Loucy (cell line): ENCODE measurements at regions not wholly inside any gene's neighbourhood (a gene's known extent, or its start where the extent isn't known, plus 50 kb on each side); places are given as distances from the start of the nearest gene placed in this dataset.

ENCODE experiments used
- H2AFZ ChIP-seq: fragments of 200-600 bp; sonication (generic); 2 replicates; pipeline ENCODE4 v1.6.0; 2016; ENCODE audit warnings: antibody characterized with exemption, mild to moderate bottlenecking, low read length, moderate library complexity
- H3F3A ChIP-seq: fragments of 200-600 bp; 2 replicates; pipeline ENCODE4 v1.6.0; 2016; ENCODE audit warnings: antibody characterized with exemption, low read depth, mild to moderate bottlenecking
- H3K27me3 ChIP-seq: fragments of 200-600 bp; sonication (generic); 2 replicates; pipeline ENCODE4 v1.6.1; 2014; ENCODE audit warnings: low read length, mild to moderate bottlenecking; ENCODE audit not compliant: insufficient read depth, poor library complexity, severe bottlenecking
- H3K36me3 ChIP-seq: fragments of 200-600 bp; sonication (generic); 2 replicates; pipeline ENCODE4 v1.6.1; 2016; ENCODE audit warnings: low read length; ENCODE audit not compliant: insufficient read depth
- H3K4me1 ChIP-seq: fragments of 200-600 bp; sonication (generic); 2 replicates; pipeline ENCODE4 v1.5.1; 2014; ENCODE audit warnings: low read length, mild to moderate bottlenecking; ENCODE audit not compliant: insufficient read depth, poor library complexity, severe bottlenecking
- H3K4me2 ChIP-seq: fragments of 200-600 bp; sonication (generic); 2 replicates; pipeline ENCODE4 v1.6.0; 2014; ENCODE audit warnings: antibody characterized with exemption, low read length, low read depth, mild to moderate bottlenecking; ENCODE audit not compliant: poor library complexity, severe bottlenecking
- H3K4me3 ChIP-seq: fragments of 200-600 bp; sonication (generic); 2 replicates; pipeline ENCODE4 v1.5.1; 2014; ENCODE audit warnings: low read length, mild to moderate bottlenecking, mixed read lengths; ENCODE audit not compliant: poor library complexity, severe bottlenecking
- H3K79me2 ChIP-seq: fragments of 200-600 bp; sonication (generic); 2 replicates; pipeline ENCODE4 v1.6.1; 2014; ENCODE audit warnings: low read length; ENCODE audit not compliant: insufficient read depth
- H3K9ac ChIP-seq: fragments of 200-600 bp; sonication (generic); 2 replicates; pipeline ENCODE4 v1.6.0; 2014; ENCODE audit warnings: mild to moderate bottlenecking, low read depth, low read length, moderate library complexity; ENCODE audit not compliant: poor library complexity, severe bottlenecking
- H3K9me2 ChIP-seq: fragments of 200-600 bp; sonication (generic); replicated peaks from 2 replicates; pipeline ENCODE4 v1.6.1; 2016; ENCODE audit warnings: low read depth, low read length, mixed read lengths
- H3K9me3 ChIP-seq: fragments of 200-600 bp; sonication (generic); 2 replicates; pipeline ENCODE4 v1.6.1; 2014; ENCODE audit warnings: mild to moderate bottlenecking, antibody characterized with exemption, low read length, low read depth; ENCODE audit not compliant: insufficient read depth
- H4K20me1 ChIP-seq: fragments of 200-600 bp; sonication (generic); 2 replicates; pipeline ENCODE4 v1.6.0; 2014; ENCODE audit warnings: antibody characterized with exemption, low read length, mild to moderate bottlenecking; ENCODE audit not compliant: insufficient read depth, poor library complexity, severe bottlenecking
- EZH2phosphoT487 ChIP-seq: fragments of 200-600 bp; IDR thresholded peaks from 2 replicates; pipeline ENCODE4 v1.6.1; 2018; ENCODE audit warnings: antibody characterized with exemption, mild to moderate bottlenecking, moderate library complexity, borderline replicate concordance
- TF ChIP-seq, protein P1 (sequence below): fragments of 200-600 bp; sonication (generic); conservative IDR thresholded peaks from 2 replicates; pipeline ENCODE4 v1.5.1; 2014; ENCODE audit warnings: mild to moderate bottlenecking, antibody characterized with exemption, low read length

- no peak overlapping the region for H3K4me3 ChIP-seq
- H3K9me2 ChIP-seq: no peaks in the 10 kb centered on the region
- H3K9ac ChIP-seq: no peak overlapping the region
- no peaks in the 10 kb centered on the region for H3K9me3 ChIP-seq
- no peaks in the 10 kb centered on the region for H3K79me2 ChIP-seq
- TF ChIP-seq, protein P1, sequence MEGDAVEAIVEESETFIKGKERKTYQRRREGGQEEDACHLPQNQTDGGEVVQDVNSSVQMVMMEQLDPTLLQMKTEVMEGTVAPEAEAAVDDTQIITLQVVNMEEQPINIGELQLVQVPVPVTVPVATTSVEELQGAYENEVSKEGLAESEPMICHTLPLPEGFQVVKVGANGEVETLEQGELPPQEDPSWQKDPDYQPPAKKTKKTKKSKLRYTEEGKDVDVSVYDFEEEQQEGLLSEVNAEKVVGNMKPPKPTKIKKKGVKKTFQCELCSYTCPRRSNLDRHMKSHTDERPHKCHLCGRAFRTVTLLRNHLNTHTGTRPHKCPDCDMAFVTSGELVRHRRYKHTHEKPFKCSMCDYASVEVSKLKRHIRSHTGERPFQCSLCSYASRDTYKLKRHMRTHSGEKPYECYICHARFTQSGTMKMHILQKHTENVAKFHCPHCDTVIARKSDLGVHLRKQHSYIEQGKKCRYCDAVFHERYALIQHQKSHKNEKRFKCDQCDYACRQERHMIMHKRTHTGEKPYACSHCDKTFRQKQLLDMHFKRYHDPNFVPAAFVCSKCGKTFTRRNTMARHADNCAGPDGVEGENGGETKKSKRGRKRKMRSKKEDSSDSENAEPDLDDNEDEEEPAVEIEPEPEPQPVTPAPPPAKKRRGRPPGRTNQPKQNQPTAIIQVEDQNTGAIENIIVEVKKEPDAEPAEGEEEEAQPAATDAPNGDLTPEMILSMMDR: no peak
- no peak for TF ChIP-seq EZH2phosphoT487
- H3K4me2 ChIP-seq: no peak overlapping the region
- no peak overlapping the region for H2AFZ ChIP-seq
- no peaks in the 10 kb centered on the region for H3K36me3 ChIP-seq
- H4K20me1 ChIP-seq: no peaks in the 10 kb centered on the region
- H3F3A ChIP-seq: no peaks in the 10 kb centered on the region
- H3K27me3 ChIP-seq: no peaks in the 10 kb centered on the region
- H3K4me1 ChIP-seq: no peaks in the 10 kb centered on the region
Measured at GRCh38 chr13:109990296-109990695, 203.9 kb upstream of the IRS2 start.

DNA sequence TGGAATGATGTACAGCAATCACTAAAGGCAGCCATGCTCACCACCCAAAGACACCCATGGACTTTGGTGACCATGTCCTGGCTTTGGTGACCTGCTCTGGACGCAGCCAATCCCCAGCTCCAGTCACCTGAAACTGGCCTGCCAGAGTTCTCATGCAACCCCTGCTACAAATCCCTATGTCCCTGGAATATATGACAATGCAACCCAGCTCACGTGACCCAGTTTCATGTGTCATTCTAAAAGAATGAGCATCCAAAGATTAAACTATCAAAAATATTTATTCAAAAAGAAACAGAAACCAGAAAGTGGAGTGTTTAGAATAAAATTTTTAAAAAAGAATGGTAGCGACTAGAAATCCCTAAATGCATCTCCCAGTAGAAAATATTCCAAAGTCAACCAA lies 203.3 kb upstream of the IRS2 start:
- no peak overlapping the region for H3K4me3 ChIP-seq
- no peak overlapping the region for H2AFZ ChIP-seq
- no peaks in the 10 kb centered on the region for H3K9me3 ChIP-seq
- H3K27me3 ChIP-seq: no peaks in the 10 kb centered on the region
- no peaks in the 10 kb centered on the region for H3K79me2 ChIP-seq
- TF ChIP-seq EZH2phosphoT487: no peak
- TF ChIP-seq, protein P1: no peak
- H3K36me3 ChIP-seq: no peaks in the 10 kb centered on the region
- no peaks in the 10 kb centered on the region for H3K4me1 ChIP-seq
- H3F3A ChIP-seq: no peaks in the 10 kb centered on the region
- H3K9me2 ChIP-seq: no peaks in the 10 kb centered on the region
- H4K20me1 ChIP-seq: no peaks in the 10 kb centered on the region
- no peak overlapping the region for H3K4me2 ChIP-seq
- no peak overlapping the region for H3K9ac ChIP-seq

DNA sequence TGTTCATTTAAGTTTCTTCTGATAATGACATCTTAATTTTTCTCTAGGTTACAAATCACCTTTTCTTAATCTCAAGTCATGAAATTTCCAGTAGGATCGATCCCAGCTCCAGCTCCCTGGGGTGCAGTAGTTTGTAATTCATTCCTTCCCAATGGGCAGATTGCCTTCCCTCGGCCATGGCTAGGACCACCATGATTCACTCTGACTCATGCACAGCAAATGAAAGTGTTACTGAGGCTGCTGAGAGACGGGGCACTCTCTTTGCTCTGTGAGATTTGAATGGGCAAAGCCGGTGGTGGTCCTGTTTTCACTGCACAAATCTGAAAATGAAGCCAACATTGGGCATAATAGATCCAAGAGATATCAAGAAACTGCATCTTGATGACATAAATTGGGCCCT lies 202.8 kb upstream of the IRS2 start:
- H3K9ac ChIP-seq: no peak overlapping the region
- H3K4me3 ChIP-seq: no peak overlapping the region
- H3K4me1 ChIP-seq: no peaks in the 10 kb centered on the region
- H3K27me3 ChIP-seq: no peaks in the 10 kb centered on the region
- H3F3A ChIP-seq: no peaks in the 10 kb centered on the region
- no peak overlapping the region for H3K4me2 ChIP-seq
- TF ChIP-seq EZH2phosphoT487: no peak
- TF ChIP-seq, protein P1: no peak
- no peaks in the 10 kb centered on the region for H3K9me2 ChIP-seq
- H2AFZ ChIP-seq: no peak overlapping the region
- no peaks in the 10 kb centered on the region for H3K36me3 ChIP-seq
- H3K9me3 ChIP-seq: no peaks in the 10 kb centered on the region
- no peaks in the 10 kb centered on the region for H4K20me1 ChIP-seq
- H3K79me2 ChIP-seq: no peaks in the 10 kb centered on the region
